ENCODE measurements at regions not wholly inside any gene's neighbourhood (a gene's known extent, or its start where the extent isn't known, plus 50 kb on each side); places are given as distances from the start of the nearest gene placed in this dataset.

GRCh38 chr5:3190433-3190832, 405.2 kb upstream of the IRX1 start:
- no peak for ATAC-seq (replicated peaks)
- Mint-ChIP-seq H3K4me3 (no peak overlapping the region), H3K27me3 (no peaks in the 10 kb centered on the region), H3K27ac (no peak overlapping the region), H3K4me1 (no peaks in the 10 kb centered on the region), H3K36me3 (ENCODE audit: low read depth) (no peaks in the 10 kb centered on the region), H3K9me3 (no peaks in the 10 kb centered on the region)

DNA sequence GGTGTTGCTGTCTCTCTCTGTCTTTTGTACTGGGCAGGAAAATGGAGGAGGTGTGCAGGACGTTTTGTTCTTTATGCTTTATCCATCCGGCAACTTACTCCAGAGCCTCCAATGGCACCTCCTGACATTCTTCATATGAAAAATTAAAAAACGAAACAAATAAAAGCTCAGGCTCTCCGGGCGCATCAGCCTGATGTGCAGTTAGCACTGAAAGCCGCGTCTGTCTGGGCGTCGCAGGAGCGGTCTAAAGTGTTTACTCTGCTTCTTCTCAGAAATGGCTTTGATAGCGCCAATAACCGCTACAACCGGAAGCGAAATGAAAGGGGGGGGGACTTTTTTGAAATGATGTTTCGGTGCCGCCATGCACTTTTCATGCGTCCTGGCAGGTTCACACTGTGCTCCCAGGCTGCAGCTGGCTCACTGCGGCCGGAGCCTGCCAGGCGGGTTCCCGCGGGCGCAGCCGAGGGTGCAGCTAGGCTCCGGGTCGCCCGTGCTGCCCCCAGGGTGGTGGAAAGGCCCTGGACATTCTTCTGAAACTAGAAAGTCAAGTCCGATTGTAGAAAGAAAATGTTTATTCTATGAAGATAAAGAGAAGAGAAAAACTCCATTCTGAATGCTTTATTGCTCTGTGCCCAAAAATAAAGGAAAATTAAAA, 407.7 kb upstream of the IRX1 start:
- Mint-ChIP-seq H3K27me3 (no peaks in the 10 kb centered on the region), H3K36me3 (ENCODE audit: low read depth) (no peaks in the 10 kb centered on the region), H3K9me3 (no peaks in the 10 kb centered on the region), H3K4me1 (no peaks in the 10 kb centered on the region), H3K27ac (no peak overlapping the region), H3K4me3 (no peak overlapping the region)
- ATAC-seq (replicated peaks): no peak

- H3K27me3 Mint-ChIP-seq: no peaks in the 10 kb centered on the region
- H3K27ac Mint-ChIP-seq: no peak overlapping the region
- no peak for ATAC-seq (replicated peaks)
- H3K9me3 Mint-ChIP-seq: no peaks in the 10 kb centered on the region
- no peaks in the 10 kb centered on the region for H3K36me3 Mint-ChIP-seq (ENCODE audit: low read depth)
- no peak overlapping the region for H3K4me3 Mint-ChIP-seq
- H3K4me1 Mint-ChIP-seq: no peaks in the 10 kb centered on the region
Observed at GRCh38 chr5:3186736-3187405, 408.8 kb upstream of the IRX1 start.

- Mint-ChIP-seq H3K4me3 (no peak overlapping the region), H3K27me3 (no peaks in the 10 kb centered on the region), H3K36me3 (ENCODE audit: low read depth) (no peaks in the 10 kb centered on the region), H3K9me3 (no peaks in the 10 kb centered on the region), H3K27ac (no peak overlapping the region), H3K4me1 (no peaks in the 10 kb centered on the region)
- ATAC-seq (replicated peaks): no peak
Observed at GRCh38 chr5:3186156-3186555, 409.5 kb upstream of the IRX1 start.

DNA sequence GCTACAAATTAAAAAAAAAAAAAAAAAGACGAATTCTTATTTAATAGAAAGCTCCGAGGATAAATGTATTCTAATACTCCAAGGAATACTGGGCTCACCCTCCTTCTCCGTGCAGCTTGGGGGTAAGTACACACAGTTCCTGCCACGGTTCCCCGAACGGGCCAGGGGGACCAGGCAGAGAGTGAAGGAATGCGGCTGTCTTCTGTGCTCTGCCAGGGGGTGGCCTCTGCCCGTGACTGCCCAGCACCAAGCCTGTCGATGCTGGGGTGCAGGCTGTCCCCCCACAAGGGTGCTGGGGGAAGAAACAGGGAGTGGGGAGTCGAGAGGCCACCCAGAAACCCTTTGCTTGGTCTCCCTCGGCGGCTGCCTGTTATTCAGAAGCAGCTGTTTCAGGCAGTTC, 410.1 kb upstream of the IRX1 start:
- Mint-ChIP-seq H3K4me3 (no peak overlapping the region), H3K36me3 (ENCODE audit: low read depth) (no peaks in the 10 kb centered on the region), H3K27ac (no peak overlapping the region), H3K4me1 (no peaks in the 10 kb centered on the region), H3K27me3 (no peaks in the 10 kb centered on the region), H3K9me3 (no peaks in the 10 kb centered on the region)
- ATAC-seq (replicated peaks): no peak

- ATAC-seq (replicated peaks): no peak
- no peak overlapping the region for H3K4me3 Mint-ChIP-seq
- H3K36me3 Mint-ChIP-seq (ENCODE audit: low read depth): no peaks in the 10 kb centered on the region
- no peak overlapping the region for H3K27ac Mint-ChIP-seq
- H3K27me3 Mint-ChIP-seq: no peaks in the 10 kb centered on the region
- H3K9me3 Mint-ChIP-seq: no peaks in the 10 kb centered on the region
- no peaks in the 10 kb centered on the region for H3K4me1 Mint-ChIP-seq
Observed at GRCh38 chr5:3182133-3182876, 413.3 kb upstream of the IRX1 start.

- Mint-ChIP-seq H3K9me3 (no peaks in the 10 kb centered on the region), H3K4me1 (no peaks in the 10 kb centered on the region), H3K27ac (no peak overlapping the region), H3K4me3 (no peak overlapping the region), H3K36me3 (ENCODE audit: low read depth) (no peaks in the 10 kb centered on the region), H3K27me3 (no peaks in the 10 kb centered on the region)
- ATAC-seq (replicated peaks): no peak
Observed at GRCh38 chr5:3181671-3182070, 414.0 kb upstream of the IRX1 start.

- no peak for ATAC-seq (replicated peaks)
- no peaks in the 10 kb centered on the region for H3K36me3 Mint-ChIP-seq (ENCODE audit: low read depth)
- no peak overlapping the region for H3K4me3 Mint-ChIP-seq
- no peaks in the 10 kb centered on the region for H3K9me3 Mint-ChIP-seq
- no peaks in the 10 kb centered on the region for H3K4me1 Mint-ChIP-seq
- no peaks in the 10 kb centered on the region for H3K27me3 Mint-ChIP-seq
- no peak overlapping the region for H3K27ac Mint-ChIP-seq
Observed at GRCh38 chr5:3180636-3181035, 415.0 kb upstream of the IRX1 start.

GRCh38 chr5:3179220-3179619, 416.4 kb upstream of the IRX1 start:
- Mint-ChIP-seq H3K27me3 (peaks cover 3% of the 10 kb centered on the region), H3K4me1 (no peaks in the 10 kb centered on the region), H3K9me3 (no peaks in the 10 kb centered on the region), H3K4me3 (no peak overlapping the region), H3K36me3 (ENCODE audit: low read depth) (no peaks in the 10 kb centered on the region), H3K27ac (no peak overlapping the region)
- no peak for ATAC-seq (replicated peaks)

GRCh38 chr5:3177338-3177737, 418.3 kb upstream of the IRX1 start:
- no peaks in the 10 kb centered on the region for H3K36me3 Mint-ChIP-seq (ENCODE audit: low read depth)
- no peak for ATAC-seq (replicated peaks)

GRCh38 chr5:3175416-3175815, 420.2 kb upstream of the IRX1 start:
- Mint-ChIP-seq H3K4me3 (no peak overlapping the region), H3K27me3 (peaks cover 3% of the 10 kb centered on the region)

More at GRCh38 chr5:3177338-3177737, 418.3 kb upstream of the IRX1 start:
- no peaks in the 10 kb centered on the region for H3K4me1 Mint-ChIP-seq
- H3K4me3 Mint-ChIP-seq: no peak overlapping the region
- H3K27ac Mint-ChIP-seq: no peak overlapping the region
- H3K27me3 Mint-ChIP-seq: peaks cover 3% of the 10 kb centered on the region
- H3K9me3 Mint-ChIP-seq: no peaks in the 10 kb centered on the region

DNA sequence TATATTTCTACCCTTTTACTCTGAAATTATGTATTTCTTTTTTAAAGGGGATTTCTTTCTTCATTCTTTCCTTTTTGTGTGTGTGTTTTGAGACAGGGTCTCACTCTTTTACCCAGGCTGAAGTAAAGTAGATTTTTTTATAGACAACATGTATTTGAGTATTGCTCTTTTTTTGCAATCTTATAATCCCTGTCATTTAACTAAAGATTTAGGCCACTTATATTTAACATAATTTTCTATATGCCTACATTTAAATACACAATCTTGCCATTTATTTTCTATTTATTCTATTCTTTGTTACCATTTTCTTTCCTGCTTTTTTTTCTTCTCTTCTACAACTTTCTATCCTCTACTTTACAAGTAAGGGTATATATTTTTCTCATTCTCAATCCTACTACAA, 416.0 kb upstream of the IRX2 start:
- H3K9me3 Mint-ChIP-seq: peaks cover 15% of the 10 kb centered on the region
- no peak overlapping the region for H3K27ac Mint-ChIP-seq
- H3K4me3 Mint-ChIP-seq: no peak overlapping the region
- no peaks in the 10 kb centered on the region for H3K4me1 Mint-ChIP-seq
- H3K36me3 Mint-ChIP-seq (ENCODE audit: low read depth): no peaks in the 10 kb centered on the region
- H3K27me3 Mint-ChIP-seq: no peaks in the 10 kb centered on the region
- ATAC-seq (replicated peaks): no peak

More at GRCh38 chr5:3175416-3175815, 420.2 kb upstream of the IRX1 start:
- Mint-ChIP-seq H3K27ac (no peak overlapping the region), H3K36me3 (ENCODE audit: low read depth) (no peaks in the 10 kb centered on the region), H3K4me1 (no peaks in the 10 kb centered on the region), H3K9me3 (no peaks in the 10 kb centered on the region)
- ATAC-seq (replicated peaks): no peak

GRCh38 chr5:3163626-3164025, 412.1 kb upstream of the IRX2 start:
- Mint-ChIP-seq H3K9me3 (peaks cover 20% of the 10 kb centered on the region), H3K27me3 (peaks cover 5% of the 10 kb centered on the region), H3K27ac (no peak overlapping the region), H3K36me3 (ENCODE audit: low read depth) (no peaks in the 10 kb centered on the region), H3K4me1 (no peaks in the 10 kb centered on the region), H3K4me3 (no peak overlapping the region)
- no peak for ATAC-seq (replicated peaks)

DNA sequence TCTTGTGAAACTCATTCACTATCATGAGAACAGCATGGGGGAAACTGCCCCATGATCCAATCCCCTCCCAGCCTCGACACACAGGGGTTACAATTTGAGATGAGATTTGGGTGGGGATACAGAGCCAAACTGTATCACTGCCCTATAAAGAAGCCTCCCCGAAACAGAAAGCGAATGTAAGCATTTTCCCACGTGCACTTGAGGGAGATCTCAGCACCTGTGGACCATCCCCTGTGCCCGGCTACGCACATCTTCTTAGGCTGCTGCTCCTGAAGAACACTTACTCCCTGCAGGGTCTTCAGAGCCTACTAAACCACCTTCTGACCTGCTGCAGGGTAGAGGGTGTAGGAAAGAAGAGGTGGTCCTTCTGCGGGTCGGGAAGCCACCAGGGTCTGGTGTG, 410.2 kb upstream of the IRX2 start:
- H3K36me3 Mint-ChIP-seq (ENCODE audit: low read depth): no peaks in the 10 kb centered on the region
- no peak overlapping the region for H3K27ac Mint-ChIP-seq
- H3K4me1 Mint-ChIP-seq: no peaks in the 10 kb centered on the region
- H3K27me3 Mint-ChIP-seq: peaks cover 5% of the 10 kb centered on the region
- H3K9me3 Mint-ChIP-seq: peaks cover 11% of the 10 kb centered on the region
- H3K4me3 Mint-ChIP-seq: no peak overlapping the region
- no peak for ATAC-seq (replicated peaks)

- H3K36me3 Mint-ChIP-seq (ENCODE audit: low read depth): no peaks in the 10 kb centered on the region
- no peak for ATAC-seq (replicated peaks)
- peaks cover 15% of the 10 kb centered on the region for H3K9me3 Mint-ChIP-seq
- no peaks in the 10 kb centered on the region for H3K4me1 Mint-ChIP-seq
- peaks cover 5% of the 10 kb centered on the region for H3K27me3 Mint-ChIP-seq
- H3K27ac Mint-ChIP-seq: no peak overlapping the region
- no peak overlapping the region for H3K4me3 Mint-ChIP-seq
Observed at GRCh38 chr5:3157214-3157613, 405.7 kb upstream of the IRX2 start.
